AG04450 (cell line): ENCODE measurements at regions not wholly inside any gene's neighbourhood (a gene's known extent, or its start where the extent isn't known, plus 50 kb on each side); places are given as distances from the start of the nearest gene placed in this dataset.
A peak's percentile ranks its signal among the peaks of the same experiment; 100 is the strongest.

Experiments used
- CTCF ChIA-PET: fragments of 300-600, 350-600 bp; formaldehyde crosslinking; extraction: SDS; loops from one replicate; lab custom pipeline; 2022; ENCODE audit warnings: antibody characterized with exemption, inconsistent platforms; lab: Charles Lee
- POLR2A ChIA-PET: fragments of 350-600 bp; formaldehyde crosslinking; extraction: SDS; loops from one replicate; lab custom pipeline; 2021; ENCODE audit warnings: antibody characterized with exemption, inconsistent platforms; lab: Yijun Ruan, JAX
- DNase-seq: peaks from one replicate; pipeline ENCODE4 v3.0.0-alpha.2; 2011; ENCODE audit warnings: low read depth, low spot score
- H3K27ac ChIP-seq: one replicate; pipeline ENCODE4 v1.5.1; 2012; ENCODE audit warnings: low read depth, low read length, control low read depth
- H3K27me3 ChIP-seq: one replicate; pipeline ENCODE4 v1.6.0; 2012; ENCODE audit warnings: low read length; ENCODE audit not compliant: control insufficient read depth, insufficient read depth
- H3K4me3 ChIP-seq: 2 replicates; pipeline ENCODE4 v1.5.1; 2011; ENCODE audit warnings: mild to moderate bottlenecking, low read depth, low read length, control low read depth
- H3K9me3 ChIP-seq: 2 replicates; pipeline ENCODE4 v1.5.1; 2012; ENCODE audit warnings: low read length; ENCODE audit not compliant: control insufficient read depth, insufficient read depth
- CTCF ChIP-seq: IDR thresholded peaks from 2 replicates; pipeline ENCODE4 v1.5.1; 2011; ENCODE audit warnings: low read depth, low read length, control low read depth, inconsistent platforms

DNA sequence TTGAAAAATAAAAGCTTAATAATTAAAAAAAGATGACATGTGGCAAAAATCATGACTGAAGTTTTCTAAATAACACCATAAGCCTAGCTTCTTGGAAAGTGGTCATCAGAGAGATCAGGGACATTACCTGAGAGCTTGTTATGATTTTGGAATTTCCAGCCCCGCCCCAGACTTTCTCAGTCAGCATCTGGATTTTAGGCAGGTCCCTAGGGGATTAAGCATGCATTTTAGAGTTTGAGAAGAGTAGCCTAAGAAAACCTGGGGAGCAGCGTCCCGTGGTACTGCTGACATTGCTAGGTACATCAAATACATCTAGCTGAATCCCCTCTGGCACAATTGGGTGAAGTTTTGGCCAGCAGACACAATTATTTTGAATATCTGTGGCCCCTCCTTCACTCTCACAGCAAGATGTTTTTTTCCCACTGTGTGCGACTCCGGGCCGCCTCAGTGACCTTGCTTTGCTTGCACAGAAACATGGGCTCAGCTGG is 58.7 kb upstream of the MEF2A start:
- Histone ChIP-seq H3K4me3 (no peak overlapping the region), H3K9me3 (no peaks in the 10 kb centered on the region), H3K27ac (peak overlapping the region; percentile 74), H3K27me3 (no peaks in the 10 kb centered on the region)
- TF ChIP-seq CTCF = no peak
- POLR2A ChIA-PET = interaction anchor here (1.3 to 1.7 kb wide), 2 partner anchors 30 to 52 kb away, joined by 5 to 15 read pairs; no protein-coding TSS in a partner anchor
- CTCF ChIA-PET = interaction anchor here (1.2 to 1.3 kb wide), 2 partner anchors 197 to 234 kb away, joined by 3 to 4 read pairs; no protein-coding TSS in a partner anchor
- no peak for DNase-seq

DNA sequence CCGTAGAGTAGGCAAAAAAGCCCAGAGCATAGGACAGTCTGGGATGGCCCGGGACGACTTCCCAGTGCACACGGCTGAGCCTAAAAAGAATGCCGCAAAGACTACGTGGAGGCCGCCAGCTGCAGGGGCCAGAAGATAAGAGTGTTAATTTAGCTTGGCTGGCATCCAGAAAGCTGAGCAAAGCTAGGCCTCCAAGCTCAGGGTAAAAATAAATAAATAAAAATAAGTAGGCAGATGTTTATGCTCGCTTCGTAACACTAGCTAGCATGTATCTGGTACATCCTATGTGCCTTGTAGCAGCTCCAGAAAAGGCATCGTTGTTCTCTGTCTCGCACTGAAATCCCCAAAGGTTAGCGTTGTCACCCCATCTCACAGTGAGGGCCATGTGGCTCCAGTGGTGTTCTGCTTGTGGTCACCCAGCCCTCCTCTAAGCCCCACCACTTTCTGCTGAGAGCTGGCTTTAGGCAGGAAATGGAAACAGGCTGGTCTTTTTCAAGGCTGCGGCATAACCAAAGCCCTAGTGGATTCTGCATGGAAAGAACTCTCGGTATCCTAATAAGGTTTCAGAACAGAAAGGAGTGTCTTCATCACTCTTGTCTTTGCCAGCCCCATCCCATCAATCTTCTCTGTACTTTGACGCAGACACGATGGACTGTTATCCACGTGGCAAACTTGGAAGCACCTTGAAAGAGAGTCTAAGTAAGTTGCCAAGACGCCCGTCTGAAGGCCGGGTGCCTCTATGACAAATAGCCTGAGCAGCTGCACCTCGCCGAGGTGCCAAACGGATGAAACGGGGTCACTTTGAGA is 58.1 kb upstream of the MEF2A start:
- Histone ChIP-seq H3K27me3 (no peaks in the 10 kb centered on the region), H3K9me3 (no peaks in the 10 kb centered on the region), H3K4me3 (peak overlapping the region; percentile 21; the same call in 1 of the 2 replicates), H3K27ac (peak overlapping the region; percentile 74)
- CTCF ChIA-PET = interaction anchor here (1.2 to 1.3 kb wide), 2 partner anchors 197 to 235 kb away, joined by 3 to 4 read pairs; no protein-coding TSS in a partner anchor
- DNase-seq = peak; percentile 73
- POLR2A ChIA-PET = interaction anchor here (0.9 to 1.7 kb wide), 3 partner anchors 12 to 52 kb away, joined by 3 to 15 read pairs (median 5); no protein-coding TSS in a partner anchor
- no peak for TF ChIP-seq CTCF

GRCh38 chr15:99508311-99508645 is 57.5 kb upstream of the MEF2A start:
- CTCF ChIA-PET = interaction anchor here (1.2 to 1.3 kb wide), 2 partner anchors 196 to 236 kb away, joined by 3 to 4 read pairs; no protein-coding TSS in a partner anchor
- POLR2A ChIA-PET = interaction anchor here (0.9 to 1.7 kb wide), 3 partner anchors 13 to 53 kb away, joined by 3 to 15 read pairs (median 5); no protein-coding TSS in a partner anchor
- no peak for TF ChIP-seq CTCF
- DNase-seq = no peak
- Histone ChIP-seq H3K9me3 (no peaks in the 10 kb centered on the region; the same call in 1 of the 2 replicates), H3K27me3 (no peaks in the 10 kb centered on the region), H3K27ac (peak overlapping the region; percentile 74), H3K4me3 (no peak overlapping the region)

- Histone ChIP-seq H3K27me3 (no peaks in the 10 kb centered on the region), H3K9me3 (no peaks in the 10 kb centered on the region; the same call in 1 of the 2 replicates), H3K4me3 (no peak overlapping the region), H3K27ac (no peak overlapping the region)
- no peak for DNase-seq
- POLR2A ChIA-PET = no interaction called here
- no peak for TF ChIP-seq CTCF
- CTCF ChIA-PET = no interaction called here
Observed at GRCh38 chr15:99508852-99509251, 56.9 kb upstream of the MEF2A start.
